HepG2 (cell line): ENCODE measurements at regions not wholly inside any gene's neighbourhood (a gene's known extent, or its start where the extent isn't known, plus 50 kb on each side); places are given as distances from the start of the nearest gene placed in this dataset.

Experiments used
- BRCA1 ChIP-seq: sonication (generic); formaldehyde crosslinking; IDR thresholded peaks from 2 replicates; pipeline ENCODE4 v1.4.0; 2020; ENCODE audit warnings: missing genetic modification reagents
- CTCF ChIP-seq: sonication (generic); formaldehyde crosslinking; IDR thresholded peaks from 2 replicates; pipeline ENCODE4 v1.5.0; 2020; ENCODE audit warnings: mild to moderate bottlenecking, missing genetic modification reagents, moderate library complexity
- NFE2L2 ChIP-seq: fragments of 150-350 bp; IDR thresholded peaks from 2 replicates; pipeline ENCODE4 v1.6.1; 2014; ENCODE audit warnings: low read length
- POLR2A ChIP-seq, 2 experiments: IDR thresholded peaks; 2 replicates each; pipeline ENCODE4 v1.6.1; 2011; ENCODE audit warnings: low read depth in 2 of 2, low read length in 2 of 2, mild to moderate bottlenecking in 1 of 2, moderate library complexity in 1 of 2; ENCODE audit not compliant: insufficient read depth in 1 of 2
- ZNF383 ChIP-seq: sonication (generic); formaldehyde crosslinking; IDR thresholded peaks from 2 replicates; pipeline ENCODE4 v1.4.0; 2020; ENCODE audit warnings: missing genetic modification reagents, mild to moderate bottlenecking, borderline replicate concordance
- ZNF580 ChIP-seq: IDR thresholded peaks from 2 replicates; pipeline ENCODE4 v1.6.1; 2016; ENCODE audit warnings: low read depth, borderline replicate concordance

GRCh38 chr4:34176609-34177008, 2067.7 kb downstream of the ARAP2 start:
- TF ChIP-seq ZNF383 (CRISPR knock-in tag) (no peak), POLR2A (IDR thresholded peaks at IDR 0.05; ENCODE audit: insufficient read depth in 1 of 2, low read depth in 2 of 2, low read length in 2 of 2) (no peak), ZNF580 (no peak), NFE2L2 (no peak), BRCA1 (CRISPR knock-in tag) (no peak), CTCF (CRISPR knock-in tag) (no peak)
